ENCODE measurements at regions not wholly inside any gene's neighbourhood (a gene's known extent, or its start where the extent isn't known, plus 50 kb on each side); places are given as distances from the start of the nearest gene placed in this dataset.

- no peaks in the 10 kb centered on the region for H3K4me1 ChIP-seq (replicated peaks in 1 of 2)
- H3K27me3 ChIP-seq: peaks cover 8% of the 10 kb centered on the region
- TF ChIP-seq CTCF (IDR thresholded peaks at IDR 0.05) (no peak), POLR2A (IDR thresholded peaks at IDR 0.05) (no peak)
- 81 to 95% (median 88%) methylated on average over 2 of the region's 2 CpGs for WGBS, 4 donors
- no peaks in the 10 kb centered on the region for H3K36me3 ChIP-seq (replicated peaks in 1 of 2)
- no peak for DNase-seq
- intact Hi-C loops (cut with DNase I): no loop called here
- no peaks in the 10 kb centered on the region for H3K9me3 ChIP-seq (replicated peaks in 1 of 3)
- H3K4me3 ChIP-seq: no peak overlapping the region
- H3K27ac ChIP-seq: no peak overlapping the region
Measured at GRCh38 chr12:5176036-5176435, 132.4 kb downstream of the KCNA5 start.

- Histone ChIP-seq H3K4me1 (replicated peaks in 1 of 2) (no peaks in the 10 kb centered on the region), H3K4me3 (no peak overlapping the region), H3K9me3 (replicated peaks in 1 of 3) (no peaks in the 10 kb centered on the region), H3K27me3 (peaks cover 5% of the 10 kb centered on the region), H3K36me3 (replicated peaks in 1 of 2) (no peaks in the 10 kb centered on the region), H3K27ac (no peak overlapping the region)
- no peak for DNase-seq
- TF ChIP-seq CTCF (IDR thresholded peaks at IDR 0.05) (no peak), POLR2A (IDR thresholded peaks at IDR 0.05) (no peak)
- intact Hi-C loops (cut with DNase I): no loop called here
- WGBS, 4 donors: 43 to 67% (median 56%) methylated on average over 3 of the region's 3 CpGs
Measured at GRCh38 chr12:5177096-5177495, 133.4 kb downstream of the KCNA5 start.

GRCh38 chr12:5177731-5178130 is 134.1 kb downstream of the KCNA5 start:
- H3K27me3 ChIP-seq: no peaks in the 10 kb centered on the region
- TF ChIP-seq CTCF (IDR thresholded peaks at IDR 0.05) (no peak), POLR2A (IDR thresholded peaks at IDR 0.05) (no peak)
- H3K4me1 ChIP-seq (replicated peaks in 1 of 2): no peaks in the 10 kb centered on the region
- H3K4me3 ChIP-seq: no peak overlapping the region
- H3K27ac ChIP-seq: no peak overlapping the region
- intact Hi-C loops (cut with DNase I): no loop called here
- WGBS, 4 donors: 41 to 79% (median 70%) methylated on average over 2 of the region's 2 CpGs
- no peak for DNase-seq
- no peaks in the 10 kb centered on the region for H3K9me3 ChIP-seq (replicated peaks in 1 of 3)
- no peaks in the 10 kb centered on the region for H3K36me3 ChIP-seq (replicated peaks in 1 of 2)

GRCh38 chr12:5178571-5178970 is 134.9 kb downstream of the KCNA5 start:
- H3K27me3 ChIP-seq: no peaks in the 10 kb centered on the region
- no peaks in the 10 kb centered on the region for H3K9me3 ChIP-seq (replicated peaks in 1 of 3)
- intact Hi-C loops (cut with DNase I): no loop called here
- H3K36me3 ChIP-seq (replicated peaks in 1 of 2): no peaks in the 10 kb centered on the region
- H3K27ac ChIP-seq: no peak overlapping the region
- H3K4me3 ChIP-seq: no peak overlapping the region
- H3K4me1 ChIP-seq (replicated peaks in 1 of 2): no peaks in the 10 kb centered on the region
- TF ChIP-seq POLR2A (IDR thresholded peaks at IDR 0.05) (no peak), CTCF (IDR thresholded peaks at IDR 0.05) (no peak)
- 60 to 74% (median 70%) methylated on average over 4 of the region's 4 CpGs for WGBS, 4 donors
- no peak for DNase-seq

Measured in adrenal gland (tissue), 9 donors.